NCI-H460 (cell line): ENCODE measurements at regions not wholly inside any gene's neighbourhood (a gene's known extent, or its start where the extent isn't known, plus 50 kb on each side); places are given as distances from the start of the nearest gene placed in this dataset.

Experiments used
- DNase-seq: peaks from one replicate; pipeline ENCODE4 v3.0.0-alpha.2; 2016; ENCODE audit warnings: low read depth; ENCODE audit errors: extremely low read depth

DNA sequence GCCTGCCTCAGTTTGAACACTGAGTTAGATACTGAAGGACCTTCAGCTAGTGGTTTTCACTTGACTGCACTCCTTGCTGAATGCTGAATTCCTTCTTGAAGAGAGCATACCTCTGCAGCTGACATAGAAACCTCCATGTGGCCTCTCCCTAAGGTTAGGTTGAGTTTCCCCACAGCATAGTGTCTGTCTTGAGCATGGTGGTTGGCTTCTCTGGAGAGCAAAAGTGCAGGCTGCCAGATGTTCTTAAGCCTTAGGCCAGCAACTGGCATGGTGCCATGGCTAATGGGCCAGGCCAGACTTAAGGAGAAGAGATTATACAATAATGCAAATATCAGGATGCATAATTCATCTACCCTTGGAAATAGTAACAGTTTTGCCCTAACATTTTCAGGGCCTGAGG is 545.6 kb upstream of the ZNF385D start:
- no peak for DNase-seq

DNA sequence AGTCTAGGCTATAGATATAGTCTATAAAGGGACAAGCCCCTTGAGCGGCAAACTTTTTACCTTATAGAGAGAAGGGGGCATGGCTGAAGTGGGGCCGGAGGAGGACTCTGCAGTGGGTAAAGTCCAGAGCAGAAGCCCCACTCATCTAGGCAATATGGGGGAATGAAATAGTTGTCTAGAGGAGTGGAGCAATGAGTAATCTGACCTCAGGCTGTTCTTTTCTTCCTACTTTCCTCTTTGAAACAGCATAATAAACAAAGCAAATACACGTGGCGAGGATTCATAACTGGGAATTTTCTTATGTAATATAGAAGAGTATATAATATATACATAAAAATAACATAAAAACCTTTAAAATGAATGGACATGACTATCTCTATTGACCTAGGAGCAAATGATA is 546.4 kb upstream of the ZNF385D start:
- DNase-seq: no peak

DNA sequence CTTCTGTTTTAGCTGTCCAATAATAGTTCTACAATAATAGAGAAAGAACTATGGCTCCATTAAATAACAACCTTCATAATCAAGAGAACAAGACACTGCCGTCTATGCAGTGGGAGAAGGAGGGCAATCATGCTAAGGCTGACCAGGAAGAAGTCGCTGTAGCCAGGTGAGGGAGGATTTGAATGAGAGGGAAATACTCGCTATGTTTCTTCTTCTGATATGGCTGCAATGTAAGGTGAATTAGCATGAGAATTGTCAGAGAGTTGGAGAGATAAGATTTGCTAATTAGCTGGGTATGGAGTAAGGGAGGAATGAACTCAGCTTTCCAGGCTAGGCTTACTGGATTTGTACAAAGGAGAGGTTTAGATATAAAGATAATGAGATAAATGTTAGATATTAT is 555.4 kb upstream of the ZNF385D start:
- DNase-seq: no peak

DNA sequence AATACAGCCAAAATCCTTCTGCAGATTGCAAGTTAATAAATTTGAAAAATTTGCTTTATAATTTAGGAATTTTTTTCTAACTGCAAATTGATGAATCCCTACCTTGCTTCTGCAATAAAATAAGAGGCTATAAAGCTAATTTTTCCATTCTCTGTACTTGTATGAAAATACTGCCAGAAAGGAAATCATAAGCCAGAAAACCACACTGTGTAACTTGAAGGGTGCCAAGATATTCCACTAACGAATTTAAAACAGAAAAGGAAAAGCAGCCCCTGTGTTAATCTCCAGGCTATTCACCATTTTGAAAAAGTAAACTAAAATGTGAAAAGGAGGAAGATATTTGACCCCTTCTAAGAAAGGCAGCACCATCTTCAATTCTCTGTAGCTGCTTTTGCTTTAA is 557.9 kb upstream of the ZNF385D start:
- DNase-seq: no peak

DNA sequence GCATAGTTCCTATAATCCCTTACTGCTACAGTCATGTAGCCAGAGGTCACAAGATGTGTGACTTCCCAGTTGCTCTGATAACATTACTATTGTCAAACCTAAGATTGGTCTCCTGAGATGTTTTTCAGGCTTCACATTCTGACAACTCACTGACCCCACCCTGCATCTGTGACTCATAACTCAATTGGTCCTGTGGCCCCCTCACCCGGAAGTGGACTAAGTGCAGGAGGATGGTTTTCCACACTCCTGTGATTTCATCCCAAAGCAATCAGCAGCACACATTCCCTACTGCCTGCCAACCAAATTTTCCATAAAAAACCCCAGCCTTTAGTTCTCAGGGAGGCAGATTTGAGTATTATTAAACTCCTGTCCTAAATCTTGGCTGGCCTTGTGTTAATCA is 564.9 kb upstream of the ZNF385D start:
- no peak for DNase-seq

DNA sequence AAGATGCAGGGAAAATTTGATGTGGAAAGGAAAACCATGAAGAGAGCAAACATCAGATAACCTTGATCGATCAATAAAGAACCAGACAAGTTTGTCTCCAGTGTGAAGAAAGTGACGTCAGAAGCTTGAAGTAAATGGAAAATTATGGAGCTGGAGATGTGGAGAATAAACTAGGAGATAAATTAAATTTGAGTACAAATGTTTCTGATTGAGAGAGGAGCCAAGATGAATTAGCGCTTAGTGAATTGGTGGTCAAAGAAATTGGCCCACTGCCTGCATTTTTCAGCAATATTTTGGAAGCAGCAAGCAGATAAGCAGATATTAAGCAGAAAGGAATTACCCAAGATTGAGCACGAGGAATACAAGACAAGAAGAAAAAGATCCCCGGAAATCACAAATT is 567.3 kb upstream of the ZNF385D start:
- DNase-seq: no peak

DNA sequence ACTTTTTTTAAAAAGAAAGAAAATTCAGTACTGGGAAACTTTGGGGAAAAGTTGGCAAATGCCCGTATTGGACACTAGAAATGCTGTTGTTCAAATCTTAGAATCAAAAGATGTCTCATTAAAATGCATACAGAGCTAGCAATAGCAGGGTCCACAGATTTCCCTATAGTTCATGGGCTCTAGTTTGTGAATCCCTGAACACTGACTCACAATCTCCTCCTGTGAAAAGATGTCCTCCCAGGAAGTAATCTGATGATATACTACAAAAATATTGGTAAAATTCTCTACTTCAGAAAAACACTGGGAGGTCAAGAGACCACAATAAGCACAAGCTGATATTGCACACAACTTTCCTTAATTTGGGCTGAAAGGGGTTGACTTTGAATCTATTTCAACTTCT is 568.4 kb upstream of the ZNF385D start:
- no peak for DNase-seq

DNA sequence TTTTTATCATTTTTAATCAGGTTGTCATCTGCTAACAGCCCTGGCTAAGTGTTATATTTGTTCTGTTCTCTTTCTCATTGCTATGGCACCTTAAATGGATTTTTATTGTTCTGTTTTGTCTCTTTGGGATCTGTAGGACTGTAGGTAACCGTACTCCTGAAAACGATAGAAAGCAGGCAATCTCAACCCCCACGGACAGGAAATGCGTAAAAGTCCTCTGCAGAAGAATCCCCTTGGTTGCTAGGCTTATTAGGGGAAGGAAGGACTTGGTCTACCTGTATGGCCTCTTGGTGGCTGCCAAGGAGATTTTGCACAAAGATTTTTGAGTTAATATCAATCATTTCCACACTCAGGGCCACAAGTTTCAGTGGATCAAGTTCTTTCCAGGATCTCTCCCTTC is 571.9 kb upstream of the ZNF385D start:
- DNase-seq: no peak

DNA sequence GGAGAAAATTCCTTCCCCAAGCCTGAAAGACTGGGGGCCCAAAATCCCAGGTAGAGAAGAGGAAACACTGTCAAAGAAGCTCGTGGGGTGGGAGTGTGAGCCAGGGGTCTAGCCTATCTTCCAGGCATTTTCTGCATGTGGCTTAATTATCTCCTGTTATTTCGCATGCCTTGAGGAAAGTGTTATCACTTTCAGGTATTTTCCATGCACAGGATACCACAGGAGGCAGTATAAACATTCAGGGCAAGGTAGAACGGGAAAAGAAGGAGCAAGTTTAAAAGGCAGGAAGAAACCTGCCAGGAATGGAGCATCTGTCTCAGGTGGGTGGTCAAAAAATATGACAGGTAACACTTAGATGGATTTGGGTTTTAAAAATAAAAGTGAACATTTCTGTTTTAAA is 575.3 kb upstream of the ZNF385D start:
- DNase-seq: no peak

DNA sequence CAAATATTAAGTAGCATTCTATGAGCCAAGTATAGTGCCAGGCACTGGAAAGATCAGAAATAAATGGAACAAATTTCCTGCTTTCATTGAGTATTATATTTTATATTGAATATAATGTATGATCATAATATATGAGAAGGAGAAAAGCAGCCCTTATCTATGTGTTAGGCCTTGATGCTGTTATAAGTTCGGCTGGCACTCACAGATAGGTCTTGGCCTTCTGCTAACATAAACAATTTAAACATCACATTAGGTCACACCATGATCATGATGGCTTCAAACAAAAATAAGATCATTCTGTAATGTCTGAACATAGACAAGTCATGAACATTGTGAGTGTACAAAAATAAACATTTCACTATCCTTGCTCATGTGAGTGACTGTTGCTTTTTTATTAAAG is 584.0 kb upstream of the ZNF385D start:
- DNase-seq: no peak

DNA sequence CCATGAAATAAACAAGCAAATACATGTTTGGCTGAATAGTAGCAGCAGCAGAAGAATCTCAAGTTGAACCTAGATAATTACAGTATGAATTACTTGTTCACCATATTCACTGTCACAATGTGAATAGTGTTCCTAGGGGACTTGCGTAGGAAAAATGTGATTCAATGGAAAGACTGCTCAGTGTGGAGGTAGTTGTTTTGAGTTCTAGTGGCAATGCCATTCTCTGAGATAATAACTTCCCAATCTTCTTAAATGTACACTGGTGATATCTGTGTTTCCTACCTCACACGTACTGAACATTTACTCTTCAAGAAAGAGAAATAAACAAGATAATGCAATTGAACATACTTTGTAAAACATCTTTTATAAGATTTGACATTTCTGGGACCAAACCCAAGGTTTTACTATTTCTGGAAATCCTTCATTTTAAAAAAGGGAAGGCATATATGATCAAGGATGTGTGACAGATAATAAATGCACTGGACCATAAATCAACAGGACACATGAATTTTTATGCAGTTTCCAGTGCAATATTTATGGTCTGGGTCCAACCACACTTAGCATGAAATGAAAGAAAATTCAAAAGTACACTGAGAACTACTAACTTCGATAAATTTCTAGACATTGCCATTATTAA is 598.3 kb upstream of the ZNF385D start:
- no peak for DNase-seq

DNA sequence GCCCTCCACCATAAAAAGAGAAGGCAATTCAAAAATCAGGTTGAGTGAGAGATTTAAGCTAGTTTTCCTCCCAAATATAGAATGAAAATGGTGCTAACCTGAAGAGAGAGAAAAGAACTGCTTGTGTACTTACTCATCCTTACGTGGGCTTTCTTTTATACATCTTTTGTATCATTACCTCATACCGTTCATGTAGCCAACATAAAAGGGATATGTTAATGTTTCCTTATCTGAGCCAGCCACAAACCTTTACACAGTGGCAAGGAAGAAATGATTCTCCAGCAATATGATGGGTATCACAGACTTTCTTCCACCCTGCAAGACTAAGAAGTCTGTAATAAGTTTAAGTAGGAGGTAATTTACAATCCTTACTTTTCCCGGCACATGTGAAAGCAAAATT is 600.8 kb upstream of the ZNF385D start:
- DNase-seq: no peak

DNA sequence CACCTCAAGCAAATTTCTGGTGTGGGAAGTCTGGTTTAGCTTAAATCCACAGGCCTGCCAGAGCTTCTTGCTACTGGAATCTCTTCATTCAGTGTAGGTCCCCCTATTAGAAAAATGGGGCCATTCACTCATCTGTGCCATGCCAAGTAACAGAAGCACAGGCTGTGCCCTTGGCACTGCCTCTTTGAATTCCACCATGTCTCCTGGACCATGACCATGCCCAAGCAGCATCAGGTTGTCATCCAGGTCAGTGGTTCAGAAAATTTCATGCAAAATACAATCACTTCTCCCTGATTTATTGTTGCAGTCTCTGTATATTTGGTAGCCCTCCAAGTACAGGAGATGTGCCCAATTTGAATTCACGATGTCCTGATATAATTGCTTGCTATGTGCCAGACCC is 602.1 kb upstream of the ZNF385D start:
- no peak for DNase-seq

DNA sequence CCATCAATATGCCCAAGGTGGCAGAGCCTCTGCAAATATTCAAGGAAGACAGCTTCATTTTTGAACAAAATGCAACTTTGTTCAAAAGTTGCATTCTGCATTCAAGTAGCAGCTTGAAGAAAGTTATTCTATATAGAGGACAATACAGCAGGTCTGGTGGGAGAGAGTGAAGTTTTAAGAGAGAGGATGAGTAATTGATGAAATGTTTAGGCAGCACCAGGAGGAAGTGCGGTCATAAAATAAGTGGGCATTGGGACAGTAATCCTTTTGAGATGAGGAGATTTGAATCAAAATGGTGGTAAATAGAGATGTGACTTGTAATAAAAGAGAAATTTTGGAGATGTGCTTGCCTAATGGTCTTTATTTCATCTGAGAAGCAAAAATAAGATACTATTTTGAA is 607.3 kb upstream of the ZNF385D start:
- no peak for DNase-seq

DNA sequence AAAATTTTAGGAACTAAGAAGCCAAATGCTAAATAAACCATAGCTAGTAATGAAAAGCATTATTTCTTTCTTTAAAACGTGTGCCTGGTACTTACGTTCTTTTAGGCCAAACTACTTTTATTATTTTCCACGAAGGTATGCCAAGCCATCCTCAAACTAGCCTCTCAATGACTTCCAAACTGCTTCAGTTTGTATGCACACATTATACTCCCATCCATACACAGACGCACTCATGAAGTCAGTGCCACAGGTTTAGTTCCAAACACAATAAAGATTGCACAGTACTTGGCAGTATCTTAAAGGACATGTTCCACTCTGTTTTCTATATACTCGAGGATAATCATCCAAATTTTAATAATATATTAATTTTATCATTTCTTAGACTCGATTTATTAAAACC is 609.2 kb upstream of the ZNF385D start:
- DNase-seq: no peak

DNA sequence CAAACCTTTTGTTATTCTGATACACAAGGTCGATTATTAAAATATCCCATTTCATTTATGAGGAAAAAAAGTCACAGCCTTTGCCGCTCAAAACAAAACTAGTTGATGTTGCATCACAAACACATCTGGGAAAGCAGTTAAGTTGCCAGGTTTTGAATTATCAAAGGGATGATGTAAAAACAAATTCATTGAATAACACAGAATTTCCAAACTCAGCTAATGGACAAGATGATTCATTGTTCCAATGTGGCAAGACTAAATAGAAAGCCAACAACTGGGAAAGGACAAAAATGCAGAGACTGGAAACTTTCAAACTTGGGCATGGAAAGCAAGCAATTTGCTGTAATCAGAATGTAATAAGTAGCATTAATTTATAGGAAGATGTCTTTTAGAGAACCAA is 610.0 kb upstream of the ZNF385D start:
- no peak for DNase-seq

DNA sequence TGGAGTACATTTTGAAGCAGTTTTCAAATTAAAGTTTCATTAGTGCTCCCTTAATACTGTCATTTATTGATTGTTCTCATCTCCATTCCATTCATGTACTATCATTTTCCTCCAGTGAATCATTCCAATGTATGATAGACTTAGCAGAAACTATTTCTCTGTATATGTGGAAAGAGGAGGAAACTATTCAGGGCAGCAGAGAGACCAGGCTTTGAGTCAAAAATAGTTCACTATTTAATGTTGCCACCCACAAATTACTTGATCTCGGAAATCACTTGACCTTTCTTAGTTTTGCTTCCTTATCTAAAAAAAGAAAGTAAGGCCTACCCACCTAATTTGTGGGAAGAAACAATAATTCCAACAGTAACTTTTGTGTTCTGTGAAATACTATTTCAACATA is 610.5 kb upstream of the ZNF385D start:
- no peak for DNase-seq

DNA sequence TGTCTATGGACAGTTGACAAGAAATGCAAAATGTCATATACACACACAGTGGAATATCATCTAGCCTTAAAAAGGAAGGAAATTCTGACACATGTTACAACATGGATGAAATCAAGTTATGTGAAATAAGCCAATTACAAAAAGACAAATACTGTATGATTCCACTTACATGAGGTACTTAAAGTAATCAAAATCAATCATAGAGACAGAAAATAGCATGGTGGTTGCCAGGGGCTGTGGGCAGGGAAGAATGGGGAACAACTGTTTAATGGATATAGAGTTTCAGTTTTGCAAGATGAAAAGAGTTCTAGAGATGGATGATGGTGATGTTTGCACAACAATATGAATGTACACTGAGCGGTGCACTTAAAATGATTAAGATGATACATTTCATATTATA is 613.8 kb upstream of the ZNF385D start:
- DNase-seq: no peak

DNA sequence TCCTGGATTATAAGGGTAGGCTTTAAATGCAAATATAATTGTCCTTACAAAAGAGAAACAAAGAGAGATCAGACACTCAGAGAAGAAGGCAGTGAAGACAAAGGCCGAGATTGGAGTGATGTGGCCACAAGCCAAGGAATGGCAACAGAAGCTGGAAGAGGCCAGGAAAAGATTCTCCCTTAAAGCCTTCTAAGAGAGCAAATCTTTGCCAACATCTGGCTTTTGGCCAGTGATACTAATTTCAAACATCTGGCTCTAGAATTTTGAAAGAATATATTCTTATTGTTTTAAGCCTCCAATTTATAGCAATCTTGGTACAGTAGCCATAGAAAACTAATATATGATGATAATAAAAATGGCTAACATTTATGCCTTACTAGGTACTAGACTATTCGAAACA is 615.8 kb upstream of the ZNF385D start:
- DNase-seq: no peak

DNA sequence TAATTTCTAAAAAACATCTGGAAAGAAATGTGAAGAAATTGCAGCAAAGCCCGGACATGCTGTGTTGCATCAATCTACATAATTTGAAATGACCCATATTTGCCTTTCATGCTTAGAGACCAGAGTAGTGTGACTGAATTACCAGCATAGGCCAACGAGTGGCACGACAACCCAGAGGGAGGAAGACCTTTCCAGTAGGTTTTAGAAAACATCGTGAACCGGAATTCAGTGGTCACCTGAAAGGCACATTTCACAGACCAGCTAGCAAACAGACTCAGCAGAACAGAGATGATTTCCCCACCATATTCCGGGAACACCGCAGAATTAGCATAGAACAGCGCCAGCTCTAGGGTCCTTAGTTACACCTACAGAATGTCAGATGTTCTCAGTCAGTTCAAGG is 620.0 kb upstream of the ZNF385D start:
- DNase-seq: no peak

DNA sequence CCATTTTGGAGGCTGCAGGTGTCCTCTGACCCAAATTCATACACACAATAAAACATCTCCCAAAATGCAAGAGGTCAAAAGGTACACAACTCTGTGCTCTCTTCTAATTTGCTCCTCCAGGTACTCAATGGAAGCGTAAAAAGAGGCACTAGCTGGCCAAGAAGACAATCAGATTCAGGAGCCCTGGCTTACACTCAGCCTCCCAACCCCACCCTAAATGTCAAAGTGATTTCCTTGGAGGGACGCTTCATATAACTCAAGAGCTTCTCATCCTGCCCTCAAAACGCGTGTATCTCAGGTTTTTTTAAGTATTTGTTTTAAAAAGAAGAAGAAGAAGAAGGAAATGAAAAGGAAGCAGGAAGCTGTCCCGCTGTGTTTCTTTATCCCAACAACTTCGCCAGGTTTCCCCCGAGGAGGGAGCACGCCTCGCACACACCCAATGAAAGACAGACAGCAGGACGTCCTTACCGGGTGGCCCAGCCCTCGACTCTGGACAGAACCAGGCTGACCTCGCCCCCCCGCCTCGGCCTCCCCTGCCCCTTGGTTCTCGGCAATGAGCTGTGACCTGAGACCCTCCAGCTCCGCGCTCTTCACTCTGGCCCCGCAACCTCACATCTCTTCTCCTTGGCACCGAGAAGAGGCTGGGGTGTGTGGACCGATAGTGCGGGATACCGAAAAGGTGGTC is 620.7 kb upstream of the ZNF385D start:
- no peak for DNase-seq

DNA sequence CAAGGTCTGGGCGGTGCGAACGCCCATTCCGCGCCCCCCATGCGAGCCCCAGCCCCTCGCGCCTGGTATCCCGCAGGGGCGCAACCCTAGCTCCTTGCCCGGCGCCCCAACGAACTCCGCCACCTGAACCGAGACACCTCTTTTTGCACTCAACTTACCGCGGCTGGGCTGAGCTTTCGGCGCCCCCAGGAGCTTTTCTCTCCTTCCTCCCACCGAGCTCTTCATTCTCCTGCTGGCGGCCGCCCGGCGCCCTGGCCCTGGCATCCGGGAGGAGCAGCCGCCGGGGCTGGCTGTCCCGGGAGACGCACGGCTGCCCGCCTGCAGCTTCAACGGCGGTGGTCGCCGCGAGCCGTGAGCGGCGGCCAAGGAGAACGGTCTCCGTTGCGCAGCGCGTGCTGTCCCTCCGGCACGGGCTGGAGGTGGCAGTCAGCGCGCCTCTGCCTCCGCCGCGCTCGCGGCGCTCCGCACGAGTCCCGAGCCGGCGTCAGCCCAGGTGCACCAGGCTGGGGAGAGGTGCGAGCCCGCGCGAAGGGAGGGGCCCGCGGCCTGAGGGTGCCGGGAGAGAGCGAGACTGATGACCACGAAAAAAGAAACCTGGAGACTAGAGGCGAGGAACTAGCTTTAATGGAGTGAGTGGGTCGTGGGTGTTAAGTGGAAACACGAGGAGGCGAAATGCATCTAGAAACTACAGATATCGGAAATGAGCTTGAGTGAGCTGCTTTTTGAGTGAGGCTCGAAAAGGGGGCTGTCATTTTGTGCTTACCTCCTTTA is 621.5 kb upstream of the ZNF385D start:
- DNase-seq: no peak
